A549 (cell line): ENCODE measurements at regions not wholly inside any gene's neighbourhood (a gene's known extent, or its start where the extent isn't known, plus 50 kb on each side); places are given as distances from the start of the nearest gene placed in this dataset.

Source experiments
- EP300 ChIP-seq, 2 experiments: fragments of >200 bp; sonication (Bioruptor Twin); formaldehyde crosslinking; IDR thresholded peaks; 2 replicates in 1 of 2; 3 replicates in 1 of 2; pipeline ENCODE4 v1.6.1; 2016 to 2017
- GATA3 ChIP-seq: IDR thresholded peaks from 2 replicates; pipeline ENCODE4 v1.6.1; 2012; ENCODE audit warnings: borderline replicate concordance
- HDAC2 ChIP-seq: fragments of 200-600 bp; sonication (generic); IDR thresholded peaks from 2 replicates; pipeline ENCODE4 v1.6.1; 2016
- KDM1A ChIP-seq: fragments of 200-600 bp; sonication (generic); IDR thresholded peaks from 2 replicates; pipeline ENCODE4 v1.6.1; 2016; ENCODE audit warnings: low read depth, mild to moderate bottlenecking
- MAFK ChIP-seq: fragments of 450-650 bp; IDR thresholded peaks from 2 replicates; pipeline ENCODE4 v1.6.1; 2014; ENCODE audit not compliant: partially characterized antibody
- POLR2A ChIP-seq: IDR thresholded peaks from 2 replicates; pipeline ENCODE4 v1.6.1; 2012; ENCODE audit warnings: mild to moderate bottlenecking, low read length
- RAD21 ChIP-seq, 2 experiments: fragments of >200 bp in 1 of 2; sonication (Bioruptor Twin) in 1 of 2; formaldehyde crosslinking in 1 of 2; IDR thresholded peaks in 1 of 2; conservative IDR thresholded peaks in 1 of 2; 2 replicates in 1 of 2; 3 replicates in 1 of 2; pipeline ENCODE4 v1.6.1; 2012 to 2018; ENCODE audit warnings: inconsistent platforms in 1 of 2
- ZSCAN20 ChIP-seq: fragments of 250-450 bp; sonication (Bioruptor Pico); IDR thresholded peaks from 2 replicates; pipeline ENCODE4 v1.8.0; 2022; ENCODE audit warnings: mild to moderate bottlenecking, moderate library complexity
- TF ChIP-seq, protein P1 (sequence below): IDR thresholded peaks from 2 replicates; pipeline ENCODE4 v1.6.1; 2012
- TF ChIP-seq, protein P2 (sequence below): fragments of >200 bp; sonication (Bioruptor Twin); formaldehyde crosslinking; IDR thresholded peaks from 3 replicates; pipeline ENCODE4 v1.5.1; 2016
- TF ChIP-seq, protein P3 (sequence below): fragments of 150-350 bp; IDR thresholded peaks from 2 replicates; pipeline ENCODE4 v1.6.1; 2014; ENCODE audit warnings: low read depth, mild to moderate bottlenecking, low read length
- TF ChIP-seq, protein P4 (sequence below): fragments of 200-600 bp; sonication (generic); IDR thresholded peaks from 2 replicates; pipeline ENCODE4 v1.6.1; 2016; ENCODE audit warnings: antibody characterized with exemption, mild to moderate bottlenecking, moderate library complexity

DNA sequence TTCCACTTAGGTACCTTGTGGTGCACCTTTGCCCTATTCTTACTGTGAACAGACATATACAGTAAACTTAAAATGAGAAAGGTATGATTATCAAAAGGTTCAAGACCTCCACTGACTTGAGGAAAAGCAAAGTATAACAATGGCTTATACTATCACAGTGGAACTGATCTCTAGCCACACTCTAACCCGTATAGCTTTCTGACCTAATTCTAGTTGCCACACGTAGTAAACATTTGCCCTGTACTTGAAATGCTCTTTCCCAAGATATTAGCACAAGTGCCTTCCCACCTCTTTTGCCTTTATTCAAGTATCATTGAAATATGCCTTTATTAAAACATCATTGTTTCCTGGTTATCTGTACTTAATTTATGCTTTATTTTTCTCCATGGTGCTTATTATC is 250.4 kb upstream of the PPFIA2 start:
- TF ChIP-seq, protein P1, sequence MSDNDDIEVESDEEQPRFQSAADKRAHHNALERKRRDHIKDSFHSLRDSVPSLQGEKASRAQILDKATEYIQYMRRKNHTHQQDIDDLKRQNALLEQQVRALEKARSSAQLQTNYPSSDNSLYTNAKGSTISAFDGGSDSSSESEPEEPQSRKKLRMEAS, result no peak
- TF ChIP-seq, protein P2, sequence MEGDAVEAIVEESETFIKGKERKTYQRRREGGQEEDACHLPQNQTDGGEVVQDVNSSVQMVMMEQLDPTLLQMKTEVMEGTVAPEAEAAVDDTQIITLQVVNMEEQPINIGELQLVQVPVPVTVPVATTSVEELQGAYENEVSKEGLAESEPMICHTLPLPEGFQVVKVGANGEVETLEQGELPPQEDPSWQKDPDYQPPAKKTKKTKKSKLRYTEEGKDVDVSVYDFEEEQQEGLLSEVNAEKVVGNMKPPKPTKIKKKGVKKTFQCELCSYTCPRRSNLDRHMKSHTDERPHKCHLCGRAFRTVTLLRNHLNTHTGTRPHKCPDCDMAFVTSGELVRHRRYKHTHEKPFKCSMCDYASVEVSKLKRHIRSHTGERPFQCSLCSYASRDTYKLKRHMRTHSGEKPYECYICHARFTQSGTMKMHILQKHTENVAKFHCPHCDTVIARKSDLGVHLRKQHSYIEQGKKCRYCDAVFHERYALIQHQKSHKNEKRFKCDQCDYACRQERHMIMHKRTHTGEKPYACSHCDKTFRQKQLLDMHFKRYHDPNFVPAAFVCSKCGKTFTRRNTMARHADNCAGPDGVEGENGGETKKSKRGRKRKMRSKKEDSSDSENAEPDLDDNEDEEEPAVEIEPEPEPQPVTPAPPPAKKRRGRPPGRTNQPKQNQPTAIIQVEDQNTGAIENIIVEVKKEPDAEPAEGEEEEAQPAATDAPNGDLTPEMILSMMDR, result no peak
- no peak for TF ChIP-seq POLR2A
- TF ChIP-seq, protein P3, sequence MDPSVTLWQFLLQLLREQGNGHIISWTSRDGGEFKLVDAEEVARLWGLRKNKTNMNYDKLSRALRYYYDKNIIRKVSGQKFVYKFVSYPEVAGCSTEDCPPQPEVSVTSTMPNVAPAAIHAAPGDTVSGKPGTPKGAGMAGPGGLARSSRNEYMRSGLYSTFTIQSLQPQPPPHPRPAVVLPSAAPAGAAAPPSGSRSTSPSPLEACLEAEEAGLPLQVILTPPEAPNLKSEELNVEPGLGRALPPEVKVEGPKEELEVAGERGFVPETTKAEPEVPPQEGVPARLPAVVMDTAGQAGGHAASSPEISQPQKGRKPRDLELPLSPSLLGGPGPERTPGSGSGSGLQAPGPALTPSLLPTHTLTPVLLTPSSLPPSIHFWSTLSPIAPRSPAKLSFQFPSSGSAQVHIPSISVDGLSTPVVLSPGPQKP, result no peak
- TF ChIP-seq, protein P4, sequence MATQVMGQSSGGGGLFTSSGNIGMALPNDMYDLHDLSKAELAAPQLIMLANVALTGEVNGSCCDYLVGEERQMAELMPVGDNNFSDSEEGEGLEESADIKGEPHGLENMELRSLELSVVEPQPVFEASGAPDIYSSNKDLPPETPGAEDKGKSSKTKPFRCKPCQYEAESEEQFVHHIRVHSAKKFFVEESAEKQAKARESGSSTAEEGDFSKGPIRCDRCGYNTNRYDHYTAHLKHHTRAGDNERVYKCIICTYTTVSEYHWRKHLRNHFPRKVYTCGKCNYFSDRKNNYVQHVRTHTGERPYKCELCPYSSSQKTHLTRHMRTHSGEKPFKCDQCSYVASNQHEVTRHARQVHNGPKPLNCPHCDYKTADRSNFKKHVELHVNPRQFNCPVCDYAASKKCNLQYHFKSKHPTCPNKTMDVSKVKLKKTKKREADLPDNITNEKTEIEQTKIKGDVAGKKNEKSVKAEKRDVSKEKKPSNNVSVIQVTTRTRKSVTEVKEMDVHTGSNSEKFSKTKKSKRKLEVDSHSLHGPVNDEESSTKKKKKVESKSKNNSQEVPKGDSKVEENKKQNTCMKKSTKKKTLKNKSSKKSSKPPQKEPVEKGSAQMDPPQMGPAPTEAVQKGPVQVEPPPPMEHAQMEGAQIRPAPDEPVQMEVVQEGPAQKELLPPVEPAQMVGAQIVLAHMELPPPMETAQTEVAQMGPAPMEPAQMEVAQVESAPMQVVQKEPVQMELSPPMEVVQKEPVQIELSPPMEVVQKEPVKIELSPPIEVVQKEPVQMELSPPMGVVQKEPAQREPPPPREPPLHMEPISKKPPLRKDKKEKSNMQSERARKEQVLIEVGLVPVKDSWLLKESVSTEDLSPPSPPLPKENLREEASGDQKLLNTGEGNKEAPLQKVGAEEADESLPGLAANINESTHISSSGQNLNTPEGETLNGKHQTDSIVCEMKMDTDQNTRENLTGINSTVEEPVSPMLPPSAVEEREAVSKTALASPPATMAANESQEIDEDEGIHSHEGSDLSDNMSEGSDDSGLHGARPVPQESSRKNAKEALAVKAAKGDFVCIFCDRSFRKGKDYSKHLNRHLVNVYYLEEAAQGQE, result no peak
- TF ChIP-seq KDM1A, result no peak
- no peak for TF ChIP-seq HDAC2
- TF ChIP-seq EP300 (IDR thresholded peaks at IDR 0.05), result no peak
- no peak for TF ChIP-seq MAFK
- TF ChIP-seq GATA3, result no peak
- no peak for TF ChIP-seq ZSCAN20 (CRISPR knock-in tag)
- TF ChIP-seq RAD21 (conservative IDR thresholded peaks at IDR 0.05 in 1 of 2, IDR thresholded peaks at IDR 0.05 in 1 of 2), result no peak
